Breast epithelium (tissue), 3 donors: ENCODE measurements at regions not wholly inside any gene's neighbourhood (a gene's known extent, or its start where the extent isn't known, plus 50 kb on each side); places are given as distances from the start of the nearest gene placed in this dataset.

ENCODE experiments used
- CTCF ChIP-seq, 3 donors: fragments of 450-650 bp; IDR thresholded peaks; one replicate each; pipeline ENCODE4 v1.5.1; 2016 to 2017; ENCODE audit warnings: antibody characterized with exemption in 3 of 3, mild to moderate bottlenecking in 3 of 3, moderate library complexity in 3 of 3
- POLR2A ChIP-seq: fragments of 450-650 bp; IDR thresholded peaks from one replicate; pipeline ENCODE4 v1.6.1; 2016; ENCODE audit warnings: antibody characterized with exemption, mild to moderate bottlenecking, moderate library complexity
- POLR2AphosphoS5 ChIP-seq, 3 donors: sonication (generic); formaldehyde crosslinking; IDR thresholded peaks; one replicate each; pipeline ENCODE4 v1.6.1; 2017; ENCODE audit warnings: antibody characterized with exemption in 3 of 3

- TF ChIP-seq CTCF (IDR thresholded peaks at IDR 0.05) (no peak), POLR2AphosphoS5 (IDR thresholded peaks at IDR 0.05) (no peak), POLR2A (no peak)
Observed at GRCh38 chr1:87647430-87648177, 318.9 kb downstream of the LMO4 start.
